ENCODE measurements at regions not wholly inside any gene's neighbourhood (a gene's known extent, or its start where the extent isn't known, plus 50 kb on each side); places are given as distances from the start of the nearest gene placed in this dataset.

GRCh38 chr7:13231216-13231615, 543.8 kb downstream of the ARL4A start:
- no peak for DNase-seq (ENCODE audit: low spot score)
- H3K9ac ChIP-seq (ENCODE audit: low read depth in 1 of 2, low read length in 2 of 2): no peak overlapping the region
- H3K27me3 ChIP-seq (ENCODE audit: control insufficient read depth in 4 of 4, insufficient read depth in 4 of 4, low read length in 3 of 4): no peaks in the 10 kb centered on the region
- TF ChIP-seq EGR1 (IDR thresholded peaks at IDR 0.05; ENCODE audit: low read depth in 2 of 2) (no peak), ZBTB33 (IDR thresholded peaks at IDR 0.05) (no peak), FOXA2 (IDR thresholded peaks at IDR 0.05) (no peak), FOXA1 (IDR thresholded peaks at IDR 0.05) (no peak), REST (IDR thresholded peaks at IDR 0.05) (no peak), YY1 (IDR thresholded peaks at IDR 0.05) (no peak), JUND (IDR thresholded peaks at IDR 0.05) (no peak), HNF4G (IDR thresholded peaks at IDR 0.05) (no peak), NR2F2 (IDR thresholded peaks at IDR 0.05) (no peak), RXRA (IDR thresholded peaks at IDR 0.05) (no peak), SP1 (IDR thresholded peaks at IDR 0.05) (no peak), HNF4A (conservative IDR thresholded peaks at IDR 0.05) (no peak)
- TF ChIP-seq, protein P1, sequence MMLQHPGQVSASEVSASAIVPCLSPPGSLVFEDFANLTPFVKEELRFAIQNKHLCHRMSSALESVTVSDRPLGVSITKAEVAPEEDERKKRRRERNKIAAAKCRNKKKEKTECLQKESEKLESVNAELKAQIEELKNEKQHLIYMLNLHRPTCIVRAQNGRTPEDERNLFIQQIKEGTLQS (IDR thresholded peaks at IDR 0.05): no peak
- TF ChIP-seq, protein P2, sequence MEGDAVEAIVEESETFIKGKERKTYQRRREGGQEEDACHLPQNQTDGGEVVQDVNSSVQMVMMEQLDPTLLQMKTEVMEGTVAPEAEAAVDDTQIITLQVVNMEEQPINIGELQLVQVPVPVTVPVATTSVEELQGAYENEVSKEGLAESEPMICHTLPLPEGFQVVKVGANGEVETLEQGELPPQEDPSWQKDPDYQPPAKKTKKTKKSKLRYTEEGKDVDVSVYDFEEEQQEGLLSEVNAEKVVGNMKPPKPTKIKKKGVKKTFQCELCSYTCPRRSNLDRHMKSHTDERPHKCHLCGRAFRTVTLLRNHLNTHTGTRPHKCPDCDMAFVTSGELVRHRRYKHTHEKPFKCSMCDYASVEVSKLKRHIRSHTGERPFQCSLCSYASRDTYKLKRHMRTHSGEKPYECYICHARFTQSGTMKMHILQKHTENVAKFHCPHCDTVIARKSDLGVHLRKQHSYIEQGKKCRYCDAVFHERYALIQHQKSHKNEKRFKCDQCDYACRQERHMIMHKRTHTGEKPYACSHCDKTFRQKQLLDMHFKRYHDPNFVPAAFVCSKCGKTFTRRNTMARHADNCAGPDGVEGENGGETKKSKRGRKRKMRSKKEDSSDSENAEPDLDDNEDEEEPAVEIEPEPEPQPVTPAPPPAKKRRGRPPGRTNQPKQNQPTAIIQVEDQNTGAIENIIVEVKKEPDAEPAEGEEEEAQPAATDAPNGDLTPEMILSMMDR (IDR thresholded peaks at IDR 0.05; ENCODE audit: low read depth, low read length, missing input control): no peak
- TF ChIP-seq, protein P3, sequence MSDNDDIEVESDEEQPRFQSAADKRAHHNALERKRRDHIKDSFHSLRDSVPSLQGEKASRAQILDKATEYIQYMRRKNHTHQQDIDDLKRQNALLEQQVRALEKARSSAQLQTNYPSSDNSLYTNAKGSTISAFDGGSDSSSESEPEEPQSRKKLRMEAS (IDR thresholded peaks at IDR 0.05): no peak
- H3K27ac ChIP-seq (ENCODE audit: low read depth in 1 of 2, low read length in 2 of 2): no peak overlapping the region
- H3K4me1 ChIP-seq (ENCODE audit: control insufficient read depth in 4 of 4, insufficient read depth in 4 of 4, low read length in 3 of 4): no peaks in the 10 kb centered on the region
- 90% methylated on average over 4 of the region's 4 CpGs for WGBS
- no peaks in the 10 kb centered on the region for H3K9me3 ChIP-seq (ENCODE audit: control insufficient read depth in 4 of 4, low read length in 3 of 4)
- no peak overlapping the region for H3K4me3 ChIP-seq (ENCODE audit: low read depth in 1 of 3, low read length in 3 of 3)
- H3K36me3 ChIP-seq (ENCODE audit: control insufficient read depth in 4 of 4, insufficient read depth in 3 of 4, low read depth in 1 of 4, low read length in 3 of 4): no peaks in the 10 kb centered on the region

DNA sequence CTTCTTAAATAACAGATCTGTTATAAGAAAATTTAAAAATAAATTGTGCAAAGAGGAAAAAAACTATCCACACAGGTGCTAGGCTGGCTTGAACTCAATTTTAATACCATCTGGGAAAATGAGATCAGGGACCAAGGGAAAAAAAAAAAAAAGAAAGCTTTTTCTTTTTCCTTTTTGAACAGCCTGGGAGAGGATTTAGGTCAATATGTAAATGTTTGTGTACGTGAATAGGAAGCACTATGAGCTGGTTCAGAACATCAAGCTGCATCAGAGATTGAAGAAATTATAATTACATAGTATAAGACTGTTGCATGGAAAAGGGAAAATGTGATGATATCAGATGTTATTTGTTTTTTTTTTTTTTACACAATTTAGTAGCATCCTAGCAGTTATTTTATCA, 548.0 kb downstream of the ARL4A start:
- Histone ChIP-seq H3K36me3 (ENCODE audit: control insufficient read depth in 4 of 4, insufficient read depth in 3 of 4, low read depth in 1 of 4, low read length in 3 of 4) (no peaks in the 10 kb centered on the region), H3K9me3 (ENCODE audit: control insufficient read depth in 4 of 4, low read length in 3 of 4) (no peaks in the 10 kb centered on the region), H3K4me1 (ENCODE audit: control insufficient read depth in 4 of 4, insufficient read depth in 4 of 4, low read length in 3 of 4) (no peaks in the 10 kb centered on the region), H3K4me3 (ENCODE audit: low read depth in 1 of 3, low read length in 3 of 3) (no peak overlapping the region), H3K27me3 (ENCODE audit: control insufficient read depth in 4 of 4, insufficient read depth in 4 of 4, low read length in 3 of 4) (no peaks in the 10 kb centered on the region), H3K9ac (ENCODE audit: low read depth in 1 of 2, low read length in 2 of 2) (no peak overlapping the region), H3K27ac (ENCODE audit: low read depth in 1 of 2, low read length in 2 of 2) (no peak overlapping the region)
- DNase-seq (ENCODE audit: low spot score): no peak
- TF ChIP-seq, protein P1 (IDR thresholded peaks at IDR 0.05): no peak
- TF ChIP-seq, protein P2 (IDR thresholded peaks at IDR 0.05; ENCODE audit: low read depth, low read length, missing input control): no peak
- TF ChIP-seq, protein P3 (IDR thresholded peaks at IDR 0.05): no peak
- TF ChIP-seq ZBTB33 (IDR thresholded peaks at IDR 0.05) (no peak), FOXA1 (IDR thresholded peaks at IDR 0.05) (no peak), HNF4G (IDR thresholded peaks at IDR 0.05) (no peak)
- WGBS: 44% methylated on average over 1 of the region's 1 CpG

All from liver (tissue), 8 donors.